Body of pancreas (tissue), 4 donors: ENCODE measurements at regions not wholly inside any gene's neighbourhood (a gene's known extent, or its start where the extent isn't known, plus 50 kb on each side); places are given as distances from the start of the nearest gene placed in this dataset.

Experiments
- ATAC-seq: fragments of 150-250 bp; one replicate; pipeline ENCODE4 v1.9.1; 2016
- DNase-seq, 4 donors: peaks; one replicate each; pipeline ENCODE4 v3.0.0-alpha.2; 2019
- H3K27ac ChIP-seq, 4 donors: fragments of 200-600 bp; sonication (generic); 1 replicate in 3 of 4; 2 replicates in 1 of 4; pipeline versions ENCODE4 v1.5.1 to v1.6.1; 2016 to 2019; ENCODE audit warnings: mild to moderate bottlenecking in 1 of 4, mixed read lengths in 1 of 4, moderate library complexity in 1 of 4
- H3K27me3 ChIP-seq, 2 donors: fragments of 200-600 bp; sonication (generic); one replicate each; pipeline ENCODE4 v1.6.0; 2016; ENCODE audit warnings: mild to moderate bottlenecking in 1 of 2
- H3K36me3 ChIP-seq, 2 donors: fragments of 200-600 bp; sonication (generic); replicated peaks in 1 of 2; 2 replicates each; pipeline ENCODE4 v1.5.1; 2016; ENCODE audit warnings: low read depth in 2 of 2; ENCODE audit not compliant: insufficient read depth in 1 of 2
- H3K4me1 ChIP-seq: fragments of 200-600 bp; sonication (generic); one replicate; pipeline ENCODE4 v1.6.0; 2016
- H3K4me3 ChIP-seq, 2 donors: fragments of 200-600 bp; sonication (generic); 1 replicate in 1 of 2; 2 replicates in 1 of 2; pipeline ENCODE4 v1.5.1; 2016 to 2019
- H3K9me3 ChIP-seq, 3 donors: fragments of 200-600 bp; sonication (generic); 1 replicate in 2 of 3; 2 replicates in 1 of 3; pipeline ENCODE4 v1.5.1; 2016
- CTCF ChIP-seq, 7 experiments: fragments of 450-650 bp in 4 of 7; fragments of 200-600 bp in 3 of 7; sonication (generic) in 3 of 7; IDR thresholded peaks; one replicate each; pipeline ENCODE4 v1.5.1; 2016 to 2019; ENCODE audit warnings: antibody characterized with exemption in 7 of 7
- POLR2A ChIP-seq, 3 donors: fragments of 450-650 bp; IDR thresholded peaks; one replicate each; pipeline ENCODE4 v1.6.1; 2016; ENCODE audit warnings: antibody characterized with exemption in 3 of 3, mild to moderate bottlenecking in 2 of 3
- whole genome bisulfite sequencing, 2 donors: methylation state at CpG; one replicate each; pipeline ENCODE4 v1.1.5; 2017; 5-methylcytosine and 5-hydroxymethylcytosine counted together
- intact Hi-C: fragments of 100-400 bp; cut with DNase I; formaldehyde crosslinking; loops from one replicate; pipeline ENCODE4 v1.15.1; 2023

GRCh38 chr3:147887797-147888196 is 478.6 kb downstream of the ZIC1 start:
- 71 to 78% methylated on average over 2 of the region's 2 CpGs for WGBS, 2 donors
- H3K36me3 ChIP-seq: no peaks in the 10 kb centered on the region
- no peak overlapping the region for H3K27ac ChIP-seq
- DNase-seq: no peak
- TF ChIP-seq POLR2A (IDR thresholded peaks at IDR 0.05) (no peak), CTCF (IDR thresholded peaks at IDR 0.05) (no peak)
- no peaks in the 10 kb centered on the region for H3K27me3 ChIP-seq
- intact Hi-C loops: no loop called here
- no peak for ATAC-seq
- H3K4me1 ChIP-seq: peaks cover 8% of the 10 kb centered on the region
- no peak overlapping the region for H3K4me3 ChIP-seq
- H3K9me3 ChIP-seq: peaks cover 0 to 7% (median 0%) of the 10 kb centered on the region in 3 donors

- ATAC-seq: no peak
- intact Hi-C loops: no loop called here
- TF ChIP-seq CTCF (IDR thresholded peaks at IDR 0.05) (no peak), POLR2A (IDR thresholded peaks at IDR 0.05) (no peak)
Observed at GRCh38 chr3:147890114-147890513, 480.9 kb downstream of the ZIC1 start.

GRCh38 chr3:147895509-147895908 is 486.3 kb downstream of the ZIC1 start:
- Histone ChIP-seq H3K4me3 (no peak overlapping the region), H3K4me1 (peaks cover 2% of the 10 kb centered on the region), H3K27ac (no peak overlapping the region), H3K36me3 (no peaks in the 10 kb centered on the region), H3K9me3 (no peaks in the 10 kb centered on the region), H3K27me3 (no peaks in the 10 kb centered on the region)
- DNase-seq (no peak), ATAC-seq (no peak)
- WGBS, 2 donors: 30 to 77% methylated on average over 1 of the region's 1 CpG
- TF ChIP-seq CTCF (IDR thresholded peaks at IDR 0.05) (no peak), POLR2A (IDR thresholded peaks at IDR 0.05) (no peak)
- intact Hi-C loops: no loop called here

More at GRCh38 chr3:147890114-147890513, 480.9 kb downstream of the ZIC1 start:
- Histone ChIP-seq H3K4me1 (peaks cover 8% of the 10 kb centered on the region), H3K27me3 (no peaks in the 10 kb centered on the region), H3K36me3 (no peaks in the 10 kb centered on the region), H3K27ac (no peak overlapping the region), H3K9me3 (no peaks in the 10 kb centered on the region), H3K4me3 (no peak overlapping the region)
- DNase-seq: no peak

- 43 to 46% methylated on average over 3 of the region's 3 CpGs for WGBS, 2 donors
- DNase-seq (no peak), ATAC-seq (no peak)
- no peaks in the 10 kb centered on the region for H3K27me3 ChIP-seq
- H3K9me3 ChIP-seq: no peaks in the 10 kb centered on the region
- TF ChIP-seq CTCF (IDR thresholded peaks at IDR 0.05) (no peak), POLR2A (IDR thresholded peaks at IDR 0.05) (no peak)
- no peaks in the 10 kb centered on the region for H3K4me1 ChIP-seq
- H3K27ac ChIP-seq: no peak overlapping the region
- no peak overlapping the region for H3K4me3 ChIP-seq
- no peaks in the 10 kb centered on the region for H3K36me3 ChIP-seq
- intact Hi-C loops: no loop called here
Observed at GRCh38 chr3:147900851-147901250, 491.7 kb downstream of the ZIC1 start.

- DNase-seq: no peak
- no peaks in the 10 kb centered on the region for H3K36me3 ChIP-seq
Observed at GRCh38 chr3:147903026-147903425, 493.9 kb downstream of the ZIC1 start.

More at GRCh38 chr3:147903026-147903425, 493.9 kb downstream of the ZIC1 start:
- intact Hi-C loops: no loop called here
- no peaks in the 10 kb centered on the region for H3K4me1 ChIP-seq
- WGBS, 2 donors: 30 to 50% methylated on average over 4 of the region's 4 CpGs
- H3K27me3 ChIP-seq: no peaks in the 10 kb centered on the region
- H3K27ac ChIP-seq: no peak overlapping the region
- TF ChIP-seq POLR2A (IDR thresholded peaks at IDR 0.05): no peak
- no peak for TF ChIP-seq CTCF (IDR thresholded peaks at IDR 0.05)
- no peak for ATAC-seq
- H3K4me3 ChIP-seq: no peak overlapping the region
- no peaks in the 10 kb centered on the region for H3K9me3 ChIP-seq
